IMR-90 (cell line): ENCODE measurements at regions not wholly inside any gene's neighbourhood (a gene's known extent, or its start where the extent isn't known, plus 50 kb on each side); places are given as distances from the start of the nearest gene placed in this dataset.

Experiments
- BHLHE40 ChIP-seq: fragments of 150-350 bp; IDR thresholded peaks from 2 replicates; pipeline ENCODE4 v1.6.1; 2016; ENCODE audit warnings: mild to moderate bottlenecking, low read depth, low read length
- POLR2A ChIP-seq: IDR thresholded peaks from 2 replicates; pipeline ENCODE4 v1.6.1; 2012; ENCODE audit warnings: mild to moderate bottlenecking, low read depth, low read length
- TF ChIP-seq, protein P1 (sequence below): conservative IDR thresholded peaks from 2 replicates; pipeline ENCODE4 v1.5.1; 2012; ENCODE audit warnings: mild to moderate bottlenecking, low read depth, low read length, improper control_type of control experiment
- TF ChIP-seq, protein P2 (sequence below): fragments of 150-350 bp; IDR thresholded peaks from 2 replicates; pipeline ENCODE4 v1.6.1; 2016; ENCODE audit warnings: low read depth, mild to moderate bottlenecking, low read length, moderate library complexity, borderline replicate concordance

DNA sequence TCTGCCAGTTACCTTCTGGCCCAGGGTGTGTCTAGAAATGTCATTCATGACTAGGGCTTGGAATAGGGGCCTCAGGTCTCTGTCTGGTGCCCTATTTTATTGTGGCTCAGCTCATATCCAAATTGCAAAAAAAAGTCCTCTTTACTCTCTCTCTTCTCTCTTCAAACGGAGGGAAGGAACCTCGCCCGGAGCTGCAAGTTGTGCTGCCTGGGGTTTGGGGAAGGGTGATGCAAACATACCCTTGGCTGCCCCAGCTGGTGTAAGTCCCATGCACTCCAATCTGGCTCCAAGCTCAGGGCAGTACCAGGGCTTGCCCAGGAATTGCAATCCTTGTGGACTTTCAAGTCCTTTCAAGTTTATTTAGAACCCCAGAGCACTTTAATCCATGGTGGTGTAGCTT, 549.6 kb downstream of the PCDH17 start:
- TF ChIP-seq, protein P1, sequence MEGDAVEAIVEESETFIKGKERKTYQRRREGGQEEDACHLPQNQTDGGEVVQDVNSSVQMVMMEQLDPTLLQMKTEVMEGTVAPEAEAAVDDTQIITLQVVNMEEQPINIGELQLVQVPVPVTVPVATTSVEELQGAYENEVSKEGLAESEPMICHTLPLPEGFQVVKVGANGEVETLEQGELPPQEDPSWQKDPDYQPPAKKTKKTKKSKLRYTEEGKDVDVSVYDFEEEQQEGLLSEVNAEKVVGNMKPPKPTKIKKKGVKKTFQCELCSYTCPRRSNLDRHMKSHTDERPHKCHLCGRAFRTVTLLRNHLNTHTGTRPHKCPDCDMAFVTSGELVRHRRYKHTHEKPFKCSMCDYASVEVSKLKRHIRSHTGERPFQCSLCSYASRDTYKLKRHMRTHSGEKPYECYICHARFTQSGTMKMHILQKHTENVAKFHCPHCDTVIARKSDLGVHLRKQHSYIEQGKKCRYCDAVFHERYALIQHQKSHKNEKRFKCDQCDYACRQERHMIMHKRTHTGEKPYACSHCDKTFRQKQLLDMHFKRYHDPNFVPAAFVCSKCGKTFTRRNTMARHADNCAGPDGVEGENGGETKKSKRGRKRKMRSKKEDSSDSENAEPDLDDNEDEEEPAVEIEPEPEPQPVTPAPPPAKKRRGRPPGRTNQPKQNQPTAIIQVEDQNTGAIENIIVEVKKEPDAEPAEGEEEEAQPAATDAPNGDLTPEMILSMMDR, result no peak
- no peak for TF ChIP-seq POLR2A
- TF ChIP-seq BHLHE40, result no peak
- TF ChIP-seq, protein P2, sequence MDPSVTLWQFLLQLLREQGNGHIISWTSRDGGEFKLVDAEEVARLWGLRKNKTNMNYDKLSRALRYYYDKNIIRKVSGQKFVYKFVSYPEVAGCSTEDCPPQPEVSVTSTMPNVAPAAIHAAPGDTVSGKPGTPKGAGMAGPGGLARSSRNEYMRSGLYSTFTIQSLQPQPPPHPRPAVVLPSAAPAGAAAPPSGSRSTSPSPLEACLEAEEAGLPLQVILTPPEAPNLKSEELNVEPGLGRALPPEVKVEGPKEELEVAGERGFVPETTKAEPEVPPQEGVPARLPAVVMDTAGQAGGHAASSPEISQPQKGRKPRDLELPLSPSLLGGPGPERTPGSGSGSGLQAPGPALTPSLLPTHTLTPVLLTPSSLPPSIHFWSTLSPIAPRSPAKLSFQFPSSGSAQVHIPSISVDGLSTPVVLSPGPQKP, result no peak
